Liver (tissue), 8 donors: ENCODE measurements at regions not wholly inside any gene's neighbourhood (a gene's known extent, or its start where the extent isn't known, plus 50 kb on each side); places are given as distances from the start of the nearest gene placed in this dataset.

Experiments used
- DNase-seq: peaks from one replicate; pipeline ENCODE4 v3.0.0-alpha.2; 2017; ENCODE audit warnings: low spot score
- H3K27ac ChIP-seq, 2 donors: one replicate each; pipeline ENCODE4 v1.7.0; 2013; ENCODE audit warnings: inconsistent platforms in 2 of 2, low read length in 2 of 2, control low read depth in 1 of 2, low read depth in 1 of 2, mild to moderate bottlenecking in 1 of 2
- H3K27me3 ChIP-seq, 4 donors: one replicate each; pipeline versions ENCODE4 v1.6.1 to v1.7.0; 2013; ENCODE audit warnings: low read length in 3 of 4, inconsistent platforms in 1 of 4, mild to moderate bottlenecking in 1 of 4, moderate library complexity in 1 of 4; ENCODE audit not compliant: control insufficient read depth in 4 of 4, insufficient read depth in 4 of 4
- H3K36me3 ChIP-seq, 4 donors: one replicate each; pipeline versions ENCODE4 v1.6.1 to v1.7.0; 2013; ENCODE audit warnings: low read length in 3 of 4, mild to moderate bottlenecking in 3 of 4, low read depth in 1 of 4, moderate library complexity in 1 of 4; ENCODE audit not compliant: control insufficient read depth in 4 of 4, insufficient read depth in 3 of 4
- H3K4me1 ChIP-seq, 4 donors: one replicate each; pipeline versions ENCODE4 v1.6.1 to v1.7.0; 2013; ENCODE audit warnings: low read length in 3 of 4, mild to moderate bottlenecking in 3 of 4, moderate library complexity in 1 of 4; ENCODE audit not compliant: control insufficient read depth in 4 of 4, insufficient read depth in 4 of 4
- H3K4me3 ChIP-seq, 3 donors: one replicate each; pipeline versions ENCODE4 v1.6.1 to v1.7.0; 2013; ENCODE audit warnings: low read length in 3 of 3, control low read depth in 1 of 3, low read depth in 1 of 3, mild to moderate bottlenecking in 1 of 3
- H3K9ac ChIP-seq, 2 donors: one replicate each; pipeline ENCODE4 v1.7.0; 2013; ENCODE audit warnings: low read length in 2 of 2, mild to moderate bottlenecking in 2 of 2, moderate library complexity in 2 of 2, control low read depth in 1 of 2, low read depth in 1 of 2
- H3K9me3 ChIP-seq, 4 donors: one replicate each; pipeline versions ENCODE4 v1.6.1 to v1.7.0; 2013; ENCODE audit warnings: low read length in 3 of 4; ENCODE audit not compliant: control insufficient read depth in 4 of 4
- ATF3 ChIP-seq: IDR thresholded peaks from 2 replicates; pipeline ENCODE4 v1.6.1; 2016; ENCODE audit warnings: antibody characterized with exemption
- EGR1 ChIP-seq, 2 donors: IDR thresholded peaks; 2 replicates each; pipeline ENCODE4 v1.6.1; 2016 to 2018; ENCODE audit warnings: antibody characterized with exemption in 2 of 2, low read depth in 2 of 2
- FOXA1 ChIP-seq: IDR thresholded peaks from 2 replicates; pipeline ENCODE4 v1.6.1; 2016; ENCODE audit warnings: antibody characterized with exemption
- FOXA2 ChIP-seq: IDR thresholded peaks from 2 replicates; pipeline ENCODE4 v1.6.1; 2016; ENCODE audit warnings: antibody characterized with exemption
- GABPA ChIP-seq, 2 donors: IDR thresholded peaks in 1 of 2; conservative IDR thresholded peaks in 1 of 2; 2 replicates each; pipeline ENCODE4 v1.6.1; 2016; ENCODE audit warnings: antibody characterized with exemption in 2 of 2, mild to moderate bottlenecking in 1 of 2, moderate library complexity in 1 of 2
- HNF4A ChIP-seq, 2 donors: conservative IDR thresholded peaks; 2 replicates each; pipeline ENCODE4 v1.6.1; 2016; ENCODE audit warnings: antibody characterized with exemption in 2 of 2, mild to moderate bottlenecking in 2 of 2
- HNF4G ChIP-seq: IDR thresholded peaks from 2 replicates; pipeline ENCODE4 v1.6.1; 2016; ENCODE audit warnings: antibody characterized with exemption
- JUND ChIP-seq, 2 donors: IDR thresholded peaks; 2 replicates each; pipeline ENCODE4 v1.6.1; 2016; ENCODE audit warnings: antibody characterized with exemption in 2 of 2
- NR2F2 ChIP-seq: IDR thresholded peaks from 2 replicates; pipeline ENCODE4 v1.6.1; 2016; ENCODE audit warnings: antibody characterized with exemption
- RAD21 ChIP-seq, 2 donors: IDR thresholded peaks; 2 replicates each; pipeline ENCODE4 v1.6.1; 2016; ENCODE audit warnings: antibody characterized with exemption in 2 of 2, mild to moderate bottlenecking in 2 of 2
- RXRA ChIP-seq, 2 donors: IDR thresholded peaks; 2 replicates each; pipeline ENCODE4 v1.6.1; 2017 to 2018; ENCODE audit warnings: antibody characterized with exemption in 2 of 2, mild to moderate bottlenecking in 1 of 2
- SP1 ChIP-seq: IDR thresholded peaks from 2 replicates; pipeline ENCODE4 v1.6.1; 2018; ENCODE audit warnings: antibody characterized with exemption, mild to moderate bottlenecking
- TAF1 ChIP-seq: conservative IDR thresholded peaks from 2 replicates; pipeline ENCODE4 v1.6.1; 2016; ENCODE audit warnings: antibody characterized with exemption, mild to moderate bottlenecking
- YY1 ChIP-seq: IDR thresholded peaks from 2 replicates; pipeline ENCODE4 v1.6.1; 2016; ENCODE audit warnings: antibody characterized with exemption, mild to moderate bottlenecking
- ZBTB33 ChIP-seq: IDR thresholded peaks from 2 replicates; pipeline ENCODE4 v1.6.1; 2016; ENCODE audit warnings: antibody characterized with exemption
- WGBS: extraction: QIAGEN DNeasy Blood & Tissue Kit; methylation state at CpG from one replicate; pipeline ENCODE4 v1.1.7; 2013; 5-methylcytosine and 5-hydroxymethylcytosine counted together
- TF ChIP-seq, protein P1 (sequence below): IDR thresholded peaks from 2 replicates; pipeline ENCODE4 v1.6.1; 2016; ENCODE audit warnings: antibody characterized with exemption, mild to moderate bottlenecking
- TF ChIP-seq, protein P2 (sequence below): fragments of 150-350 bp; IDR thresholded peaks from 2 replicates; pipeline ENCODE4 v1.5.1; 2017; ENCODE audit warnings: improper control_type of control experiment, low read depth, low read length; ENCODE audit not compliant: missing input control
- TF ChIP-seq, protein P3 (sequence below): IDR thresholded peaks from 2 replicates; pipeline ENCODE4 v1.6.1; 2016; ENCODE audit warnings: antibody characterized with exemption
- donor health status: healthy.
- donor health status: healthy.
- donor health status: healthy.
- donor health status: healthy.
- donor health status: healthy.

- Histone ChIP-seq H3K4me1 (no peaks in the 10 kb centered on the region), H3K27ac (no peak overlapping the region), H3K9ac (no peak overlapping the region), H3K36me3 (no peaks in the 10 kb centered on the region), H3K4me3 (no peak overlapping the region), H3K27me3 (no peaks in the 10 kb centered on the region), H3K9me3 (no peaks in the 10 kb centered on the region)
- TF ChIP-seq, protein P1, sequence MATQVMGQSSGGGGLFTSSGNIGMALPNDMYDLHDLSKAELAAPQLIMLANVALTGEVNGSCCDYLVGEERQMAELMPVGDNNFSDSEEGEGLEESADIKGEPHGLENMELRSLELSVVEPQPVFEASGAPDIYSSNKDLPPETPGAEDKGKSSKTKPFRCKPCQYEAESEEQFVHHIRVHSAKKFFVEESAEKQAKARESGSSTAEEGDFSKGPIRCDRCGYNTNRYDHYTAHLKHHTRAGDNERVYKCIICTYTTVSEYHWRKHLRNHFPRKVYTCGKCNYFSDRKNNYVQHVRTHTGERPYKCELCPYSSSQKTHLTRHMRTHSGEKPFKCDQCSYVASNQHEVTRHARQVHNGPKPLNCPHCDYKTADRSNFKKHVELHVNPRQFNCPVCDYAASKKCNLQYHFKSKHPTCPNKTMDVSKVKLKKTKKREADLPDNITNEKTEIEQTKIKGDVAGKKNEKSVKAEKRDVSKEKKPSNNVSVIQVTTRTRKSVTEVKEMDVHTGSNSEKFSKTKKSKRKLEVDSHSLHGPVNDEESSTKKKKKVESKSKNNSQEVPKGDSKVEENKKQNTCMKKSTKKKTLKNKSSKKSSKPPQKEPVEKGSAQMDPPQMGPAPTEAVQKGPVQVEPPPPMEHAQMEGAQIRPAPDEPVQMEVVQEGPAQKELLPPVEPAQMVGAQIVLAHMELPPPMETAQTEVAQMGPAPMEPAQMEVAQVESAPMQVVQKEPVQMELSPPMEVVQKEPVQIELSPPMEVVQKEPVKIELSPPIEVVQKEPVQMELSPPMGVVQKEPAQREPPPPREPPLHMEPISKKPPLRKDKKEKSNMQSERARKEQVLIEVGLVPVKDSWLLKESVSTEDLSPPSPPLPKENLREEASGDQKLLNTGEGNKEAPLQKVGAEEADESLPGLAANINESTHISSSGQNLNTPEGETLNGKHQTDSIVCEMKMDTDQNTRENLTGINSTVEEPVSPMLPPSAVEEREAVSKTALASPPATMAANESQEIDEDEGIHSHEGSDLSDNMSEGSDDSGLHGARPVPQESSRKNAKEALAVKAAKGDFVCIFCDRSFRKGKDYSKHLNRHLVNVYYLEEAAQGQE: no peak
- no peak for TF ChIP-seq EGR1 (IDR thresholded peaks at IDR 0.05; ENCODE audit: low read depth in 2 of 2)
- TF ChIP-seq YY1: no peak
- TF ChIP-seq, protein P2, sequence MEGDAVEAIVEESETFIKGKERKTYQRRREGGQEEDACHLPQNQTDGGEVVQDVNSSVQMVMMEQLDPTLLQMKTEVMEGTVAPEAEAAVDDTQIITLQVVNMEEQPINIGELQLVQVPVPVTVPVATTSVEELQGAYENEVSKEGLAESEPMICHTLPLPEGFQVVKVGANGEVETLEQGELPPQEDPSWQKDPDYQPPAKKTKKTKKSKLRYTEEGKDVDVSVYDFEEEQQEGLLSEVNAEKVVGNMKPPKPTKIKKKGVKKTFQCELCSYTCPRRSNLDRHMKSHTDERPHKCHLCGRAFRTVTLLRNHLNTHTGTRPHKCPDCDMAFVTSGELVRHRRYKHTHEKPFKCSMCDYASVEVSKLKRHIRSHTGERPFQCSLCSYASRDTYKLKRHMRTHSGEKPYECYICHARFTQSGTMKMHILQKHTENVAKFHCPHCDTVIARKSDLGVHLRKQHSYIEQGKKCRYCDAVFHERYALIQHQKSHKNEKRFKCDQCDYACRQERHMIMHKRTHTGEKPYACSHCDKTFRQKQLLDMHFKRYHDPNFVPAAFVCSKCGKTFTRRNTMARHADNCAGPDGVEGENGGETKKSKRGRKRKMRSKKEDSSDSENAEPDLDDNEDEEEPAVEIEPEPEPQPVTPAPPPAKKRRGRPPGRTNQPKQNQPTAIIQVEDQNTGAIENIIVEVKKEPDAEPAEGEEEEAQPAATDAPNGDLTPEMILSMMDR: no peak
- TF ChIP-seq RXRA (IDR thresholded peaks at IDR 0.05): no peak
- no peak for TF ChIP-seq ATF3
- TF ChIP-seq ZBTB33: no peak
- no peak for TF ChIP-seq FOXA2
- TF ChIP-seq FOXA1: no peak
- no peak for TF ChIP-seq HNF4A (conservative IDR thresholded peaks at IDR 0.05)
- no peak for TF ChIP-seq NR2F2
- no peak for TF ChIP-seq SP1
- no peak for TF ChIP-seq RAD21 (IDR thresholded peaks at IDR 0.05)
- no peak for TF ChIP-seq HNF4G
- no peak for DNase-seq
- WGBS: 75% methylated on average over 4 of the region's 4 CpGs
Measured at GRCh38 chr14:29459969-29460560, 467.6 kb downstream of the PRKD1 start.

DNA sequence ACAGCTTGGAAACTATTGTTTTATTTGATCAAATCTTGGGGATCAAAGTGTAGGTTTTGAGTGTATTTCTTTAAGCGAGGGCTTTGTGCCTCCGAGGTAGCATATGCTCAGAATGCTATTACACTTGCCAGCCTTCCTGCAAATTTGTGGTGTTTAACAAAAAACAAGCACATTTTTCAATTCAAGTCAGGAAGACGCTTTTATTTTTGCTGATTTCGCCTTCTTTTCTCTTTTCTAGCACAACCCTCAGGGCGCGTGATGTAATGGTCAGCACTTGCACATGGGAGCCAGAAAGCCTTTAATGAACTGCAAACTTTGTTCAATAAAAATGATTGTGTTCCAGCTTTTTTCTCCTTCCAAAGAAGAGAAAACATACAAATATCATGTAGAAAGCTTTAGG, 466.5 kb downstream of the PRKD1 start:
- H3K9me3 ChIP-seq: no peaks in the 10 kb centered on the region
- no peak overlapping the region for H3K4me3 ChIP-seq
- no peaks in the 10 kb centered on the region for H3K27me3 ChIP-seq
- WGBS: 77% methylated on average over 6 of the region's 6 CpGs
- no peaks in the 10 kb centered on the region for H3K4me1 ChIP-seq
- no peak overlapping the region for H3K9ac ChIP-seq
- H3K27ac ChIP-seq: no peak overlapping the region
- no peak for DNase-seq
- no peaks in the 10 kb centered on the region for H3K36me3 ChIP-seq
- no peak for TF ChIP-seq ZBTB33
- TF ChIP-seq YY1: no peak
- no peak for TF ChIP-seq EGR1 (IDR thresholded peaks at IDR 0.05; ENCODE audit: low read depth in 2 of 2)
- TF ChIP-seq, protein P1: no peak
- no peak for TF ChIP-seq FOXA1
- no peak for TF ChIP-seq HNF4G
- TF ChIP-seq SP1: no peak
- no peak for TF ChIP-seq NR2F2
- no peak for TF ChIP-seq GABPA (IDR thresholded peaks at IDR 0.05 in 1 of 2, conservative IDR thresholded peaks at IDR 0.05 in 1 of 2)
- TF ChIP-seq JUND (IDR thresholded peaks at IDR 0.05): no peak
- no peak for TF ChIP-seq HNF4A (conservative IDR thresholded peaks at IDR 0.05)
- TF ChIP-seq ATF3: no peak
- no peak for TF ChIP-seq TAF1
- TF ChIP-seq, protein P3, sequence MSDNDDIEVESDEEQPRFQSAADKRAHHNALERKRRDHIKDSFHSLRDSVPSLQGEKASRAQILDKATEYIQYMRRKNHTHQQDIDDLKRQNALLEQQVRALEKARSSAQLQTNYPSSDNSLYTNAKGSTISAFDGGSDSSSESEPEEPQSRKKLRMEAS: no peak
